Endometrial microvascular endothelial cells (primary cell): ENCODE measurements at regions not wholly inside any gene's neighbourhood (a gene's known extent, or its start where the extent isn't known, plus 50 kb on each side); places are given as distances from the start of the nearest gene placed in this dataset.

ENCODE experiments used
- in situ Hi-C: cut with HindIII; loops from 2 replicates; pipeline ENCODE4 v1.10.0; 2017; ENCODE audit warnings: low sequenced_read_pairs, low pct_unique_long_range_greater_than_20kb; ENCODE audit errors: inconsistent ontology term

DNA sequence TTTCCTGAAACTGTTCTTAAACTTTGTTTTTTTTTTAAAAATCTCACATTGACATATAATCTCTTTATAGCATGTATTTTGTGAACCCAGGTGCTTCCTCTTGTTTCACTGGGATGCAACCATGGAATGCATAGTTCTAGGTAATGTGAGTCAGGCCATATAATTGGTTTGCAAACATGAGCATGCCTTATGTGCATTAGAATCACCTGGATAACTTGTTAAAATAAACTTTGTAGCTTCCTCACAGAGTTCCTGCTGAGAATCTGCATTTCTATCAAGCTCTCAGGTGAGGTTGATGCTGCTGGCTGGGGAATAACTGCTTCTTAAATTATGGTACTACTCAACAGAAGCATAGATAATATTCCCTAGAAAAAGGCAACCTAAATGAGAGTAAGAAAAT is 940.3 kb upstream of the LCORL start:
- in situ Hi-C loops: no loop called here

DNA sequence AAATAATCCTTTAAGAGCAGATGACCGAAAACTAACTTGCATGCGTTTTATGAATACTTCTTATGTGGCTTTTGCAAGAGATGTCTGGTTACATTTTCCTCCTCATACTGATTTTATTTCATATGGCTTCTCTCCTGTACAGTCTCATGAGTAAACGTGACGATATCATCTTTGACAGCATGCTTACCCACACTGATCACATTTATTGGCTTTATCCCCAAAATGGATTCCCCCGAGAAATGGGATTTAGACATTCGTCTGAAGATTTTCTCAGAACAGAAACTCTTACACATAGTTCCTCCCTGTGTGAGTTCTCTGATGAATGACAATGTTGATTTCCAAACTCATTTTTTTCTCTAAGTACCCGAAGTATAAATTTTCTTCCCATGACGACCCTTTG is 939.7 kb upstream of the LCORL start:
- in situ Hi-C loops: no loop called here

DNA sequence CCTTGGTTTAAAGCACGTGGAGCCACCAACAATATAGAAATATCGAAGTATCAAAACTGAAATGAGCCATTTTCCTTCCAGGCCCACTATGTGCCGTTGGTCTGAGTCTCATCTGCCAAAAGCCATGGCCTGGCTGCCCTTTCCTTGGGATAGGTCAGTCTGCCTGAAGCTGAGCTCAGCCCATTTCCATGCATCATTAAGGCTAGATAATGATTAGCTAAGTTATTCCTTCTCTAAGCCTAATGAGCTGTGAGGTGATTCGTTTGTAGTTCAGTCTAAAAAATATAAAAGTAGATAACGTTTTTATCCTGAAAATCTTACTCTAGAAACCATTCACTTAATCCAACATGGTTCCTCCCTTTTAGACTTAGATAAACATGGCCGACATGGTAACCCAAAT is 936.2 kb upstream of the LCORL start:
- in situ Hi-C loops: no loop called here

DNA sequence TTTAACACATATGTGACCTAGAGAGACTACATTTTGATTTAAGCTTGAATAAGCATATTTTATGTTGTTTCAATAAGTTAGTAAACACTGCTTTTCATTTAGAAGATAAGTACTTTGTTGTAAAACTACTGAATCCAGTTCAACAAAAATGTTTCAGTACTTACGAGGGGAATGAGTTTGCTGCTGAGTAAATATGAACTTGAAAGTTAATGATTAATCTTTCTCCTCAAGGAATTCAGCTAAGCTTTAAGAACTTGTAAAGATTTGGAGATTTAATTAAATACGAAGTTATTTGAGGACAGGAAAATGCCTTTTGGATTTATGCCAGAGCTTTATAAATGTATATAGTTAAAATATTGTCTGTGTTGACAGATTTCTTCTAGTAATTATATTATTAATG is 933.0 kb upstream of the LCORL start:
- in situ Hi-C loops: no loop called here

DNA sequence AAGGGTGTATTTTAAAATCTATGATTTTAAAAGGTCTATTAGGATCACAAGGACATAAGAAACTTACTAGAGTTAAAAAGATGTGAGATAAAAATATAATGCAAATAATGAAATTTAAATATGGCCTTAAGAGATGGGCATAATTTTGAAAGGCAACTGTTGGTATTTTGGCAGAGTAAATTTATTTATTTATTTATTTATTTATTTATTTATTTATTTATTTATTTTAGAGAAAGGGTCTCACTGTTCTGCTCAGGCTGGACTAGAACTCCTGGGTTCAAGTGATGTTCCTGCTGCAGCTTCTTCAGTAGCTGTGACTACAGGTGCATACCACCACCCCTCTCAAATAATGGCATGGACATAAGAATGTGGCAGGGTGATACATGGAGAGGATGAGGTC is 932.1 kb upstream of the LCORL start:
- in situ Hi-C loops: no loop called here

DNA sequence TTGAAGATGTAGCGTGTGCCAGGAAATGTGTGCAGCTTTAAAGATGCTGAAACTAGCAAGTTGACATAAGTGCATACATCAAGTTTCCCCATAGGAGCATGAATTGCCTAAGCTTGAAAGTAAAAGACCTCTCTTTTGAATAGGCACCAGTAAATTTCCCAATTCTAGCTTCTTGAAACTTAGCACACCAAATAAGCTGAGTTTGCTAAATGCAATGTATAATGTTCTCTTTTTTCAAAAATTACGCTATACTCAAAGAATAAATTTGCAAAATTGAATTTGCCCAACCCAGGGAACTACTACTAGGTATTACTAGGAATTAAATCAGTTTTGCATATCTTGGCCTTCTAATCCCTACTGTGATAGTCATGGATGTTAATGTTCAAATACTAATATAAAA is 923.9 kb upstream of the LCORL start:
- in situ Hi-C loops: no loop called here

DNA sequence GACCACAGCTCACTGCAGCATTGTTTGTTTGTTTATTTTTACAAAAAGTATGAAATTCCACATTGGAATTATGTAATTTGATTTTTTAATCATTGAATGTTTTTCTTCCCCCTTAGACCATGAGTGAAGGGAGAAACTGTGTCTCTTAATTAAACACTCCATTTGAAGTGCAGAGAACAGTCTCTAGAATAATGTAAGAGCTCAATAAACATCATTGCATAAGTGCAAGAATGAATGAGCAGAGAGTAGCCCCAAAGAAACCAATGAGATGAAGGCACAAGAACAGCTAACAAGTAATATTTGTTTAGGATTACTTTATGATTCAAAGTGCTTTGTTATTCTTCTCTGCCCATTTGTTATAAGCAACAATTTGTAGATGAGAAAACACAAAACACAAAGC is 921.3 kb upstream of the LCORL start:
- in situ Hi-C loops: no loop called here

DNA sequence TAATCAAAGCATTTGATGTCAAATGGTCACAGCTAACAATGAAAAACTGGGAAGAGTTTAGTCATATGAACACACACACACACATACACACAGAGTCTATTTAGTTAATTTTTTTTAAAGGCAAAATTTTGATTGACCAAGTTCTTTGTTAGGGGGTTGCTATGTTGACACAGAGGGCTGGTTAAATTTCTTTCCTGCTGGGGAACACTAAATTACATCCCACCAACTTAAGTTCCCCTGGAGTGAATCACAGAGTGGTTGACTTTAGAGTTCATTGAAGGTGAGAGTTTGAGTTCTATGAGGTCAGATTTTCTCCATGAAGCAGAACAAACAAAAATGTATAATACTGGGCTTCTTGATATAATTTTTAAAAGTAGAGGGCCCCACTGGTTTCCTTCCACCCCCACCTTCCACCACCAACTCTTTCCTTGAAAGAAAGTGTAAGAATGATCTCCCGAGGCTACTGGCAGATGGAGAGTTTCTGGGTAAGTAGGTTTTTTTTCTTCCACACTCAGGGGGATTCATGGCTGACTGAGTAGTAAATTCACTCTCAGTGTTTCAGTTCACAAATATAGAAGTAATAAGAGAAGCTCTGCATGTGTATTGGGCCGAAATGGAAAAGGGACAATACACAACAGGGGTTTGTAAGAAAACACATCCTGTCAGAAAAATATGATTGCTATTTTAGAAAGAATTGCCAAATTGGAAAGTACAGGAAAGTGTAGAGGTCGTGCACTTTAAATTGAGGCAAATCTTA is 917.0 kb upstream of the LCORL start:
- in situ Hi-C loops: no loop called here

DNA sequence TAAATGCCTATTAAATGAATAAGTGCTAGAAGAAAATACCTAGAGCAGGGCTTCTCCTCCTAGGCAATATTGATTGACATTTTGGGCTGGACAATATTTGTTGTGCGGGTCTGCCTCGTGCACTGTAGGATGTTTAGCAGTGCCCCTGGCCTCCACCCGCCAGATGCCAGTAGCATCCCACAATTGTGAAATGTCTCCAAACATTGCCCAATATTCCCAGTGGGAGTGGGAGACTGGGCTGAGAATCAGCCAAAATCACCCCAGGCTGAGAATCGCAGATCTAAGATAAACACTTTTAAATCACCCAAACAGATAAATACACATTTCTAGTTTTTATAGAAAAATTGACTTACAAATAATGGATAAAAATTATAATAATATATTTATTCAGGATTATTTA is 916.2 kb upstream of the LCORL start:
- in situ Hi-C loops: no loop called here

DNA sequence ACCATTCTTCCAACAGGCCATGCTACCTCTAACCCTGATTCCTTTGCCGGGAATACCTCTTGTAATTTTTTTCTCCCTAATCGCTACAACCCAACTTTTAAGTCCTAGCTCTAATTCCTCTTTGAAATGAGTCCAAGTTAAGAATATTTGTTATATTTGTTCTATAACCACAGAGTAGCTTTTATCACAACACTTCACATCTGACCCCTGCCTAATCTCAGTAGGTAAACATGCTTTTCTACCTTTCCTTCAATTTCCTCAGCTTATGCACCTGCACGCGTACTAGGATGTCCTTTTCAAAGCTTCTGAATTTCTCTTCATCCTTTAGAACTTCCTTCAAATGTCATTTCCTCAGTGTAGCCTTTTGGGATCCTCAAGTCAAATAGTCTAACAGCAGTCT is 915.5 kb upstream of the LCORL start:
- in situ Hi-C loops: no loop called here

DNA sequence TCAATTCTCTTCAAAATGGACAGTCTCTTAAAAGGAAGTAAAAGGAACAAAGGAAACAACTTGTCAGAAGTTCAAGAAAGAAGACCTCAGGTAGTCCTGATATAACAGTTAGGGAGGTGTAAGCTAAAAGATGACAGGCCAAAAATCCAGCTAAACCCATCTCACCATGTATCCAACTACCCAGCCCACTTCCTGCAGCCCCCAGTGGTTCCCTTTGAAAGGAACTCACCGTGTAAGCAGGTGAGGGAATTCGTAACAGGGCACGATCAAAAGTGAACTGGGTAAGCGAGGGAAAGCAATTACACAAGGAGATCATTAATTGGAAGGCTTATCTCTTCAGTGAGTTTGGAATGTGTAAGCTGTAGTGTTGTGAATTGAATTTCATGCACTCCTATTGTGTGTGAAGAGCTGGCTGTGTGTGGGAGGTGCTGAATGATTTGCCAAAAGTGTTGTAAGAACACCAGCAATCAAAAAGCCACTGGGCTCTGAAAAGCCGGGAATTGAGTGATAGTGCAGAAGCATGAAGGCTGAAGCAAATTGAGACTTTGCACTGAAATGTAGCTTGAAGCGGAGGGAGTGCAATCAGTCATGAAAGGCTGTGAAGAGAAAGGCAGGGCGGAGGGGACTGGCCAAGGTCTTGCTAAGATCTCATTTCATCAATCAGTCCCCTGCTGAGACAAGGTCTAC is 914.2 kb upstream of the LCORL start:
- in situ Hi-C loops: no loop called here

DNA sequence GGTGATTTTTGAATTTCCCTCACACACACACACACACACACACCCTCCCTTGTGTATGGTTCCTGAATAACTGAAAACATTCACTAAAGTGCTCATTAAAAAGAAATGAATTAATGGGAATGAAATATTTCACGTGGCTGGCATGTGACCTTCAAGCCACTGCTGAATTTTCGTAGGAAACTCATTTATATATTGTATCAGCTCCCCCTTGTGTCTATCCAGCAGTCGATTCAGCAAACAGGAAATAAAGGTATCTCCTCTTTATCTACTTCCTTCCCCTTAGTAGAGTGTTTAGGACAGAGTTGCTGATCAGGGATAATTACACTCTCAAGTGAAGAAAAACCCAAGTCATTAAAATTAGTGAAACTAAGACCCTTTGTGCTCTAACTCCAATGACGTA is 912.6 kb upstream of the LCORL start:
- in situ Hi-C loops: no loop called here

DNA sequence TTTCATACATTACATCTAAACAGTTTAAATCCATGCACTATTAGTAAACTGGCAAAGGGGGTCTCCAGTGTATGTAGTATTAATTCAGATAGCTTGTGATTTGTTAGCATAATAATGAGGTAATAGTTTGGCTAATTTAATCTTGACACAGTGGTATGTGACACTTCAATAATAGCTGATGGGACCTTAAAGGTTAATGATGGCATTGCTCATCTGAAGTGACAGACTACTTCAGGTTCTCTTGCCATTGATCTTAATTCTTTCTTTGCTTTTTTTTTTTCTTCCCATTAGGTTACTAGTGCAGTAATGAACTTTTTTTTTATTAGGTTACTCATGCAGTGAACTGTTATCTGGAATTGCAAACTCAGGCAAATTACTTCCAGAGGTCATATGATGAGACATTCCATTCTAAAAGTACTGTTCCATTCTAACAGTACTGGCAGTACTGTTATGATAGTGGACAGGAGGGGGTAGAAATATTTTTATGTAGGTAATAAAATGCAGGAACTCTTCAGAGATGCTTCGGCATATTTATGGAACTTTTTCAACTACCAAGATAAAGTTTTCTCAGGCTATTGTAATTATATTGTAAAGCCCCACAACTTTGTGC is 911.3 kb upstream of the LCORL start:
- in situ Hi-C loops: no loop called here

DNA sequence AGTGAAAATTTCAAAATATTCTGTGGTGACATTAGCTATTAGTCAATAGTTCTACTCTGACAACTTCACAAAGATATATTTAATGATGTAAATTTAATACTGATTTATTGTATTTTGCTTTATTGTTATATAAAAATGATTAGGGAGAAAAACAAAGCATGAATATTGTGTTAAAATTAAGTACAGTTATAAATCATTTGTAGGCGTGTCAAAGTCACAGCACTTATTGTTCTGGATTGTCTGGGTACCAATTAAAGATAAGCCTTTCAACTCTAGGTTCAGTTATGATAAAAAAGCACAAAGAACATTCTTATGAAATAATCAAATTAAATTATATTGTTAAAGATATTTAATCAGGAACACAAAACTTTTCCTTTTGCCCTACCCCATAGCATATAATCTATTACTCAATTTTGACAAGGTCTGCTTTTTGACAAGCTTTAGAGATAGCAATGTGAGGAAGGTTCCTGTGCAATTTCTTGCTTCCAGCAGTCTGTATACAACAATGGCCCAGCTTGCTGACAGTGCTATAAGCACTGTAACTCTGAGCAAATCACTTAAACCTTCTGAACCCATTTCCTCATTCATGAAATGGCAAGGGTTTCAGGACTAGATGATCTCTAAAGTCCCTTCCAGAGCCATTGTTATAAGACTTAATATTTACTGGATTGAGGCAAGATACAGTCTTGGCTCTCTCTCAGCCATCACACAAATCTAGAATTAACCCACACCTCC is 910.3 kb upstream of the LCORL start:
- in situ Hi-C loops: no loop called here

DNA sequence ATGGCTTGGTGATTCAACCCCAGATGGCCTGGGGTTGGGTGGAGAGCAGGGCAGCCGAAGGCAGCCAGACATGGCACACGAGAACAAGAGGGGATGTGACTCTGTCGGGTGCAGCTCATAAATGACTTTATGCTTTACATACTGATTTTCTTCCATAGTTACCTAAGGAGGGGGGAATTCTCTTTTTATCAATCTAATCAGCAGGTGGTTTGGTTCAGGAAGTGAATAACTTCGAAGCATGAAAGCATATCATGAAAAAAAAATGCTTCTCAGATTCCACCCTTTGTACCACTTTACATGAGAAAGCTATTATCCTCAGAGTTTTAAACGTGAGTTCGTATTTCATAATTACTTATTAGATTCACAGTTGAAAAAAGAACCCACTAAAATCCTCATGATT is 908.9 kb upstream of the LCORL start:
- in situ Hi-C loops: no loop called here

DNA sequence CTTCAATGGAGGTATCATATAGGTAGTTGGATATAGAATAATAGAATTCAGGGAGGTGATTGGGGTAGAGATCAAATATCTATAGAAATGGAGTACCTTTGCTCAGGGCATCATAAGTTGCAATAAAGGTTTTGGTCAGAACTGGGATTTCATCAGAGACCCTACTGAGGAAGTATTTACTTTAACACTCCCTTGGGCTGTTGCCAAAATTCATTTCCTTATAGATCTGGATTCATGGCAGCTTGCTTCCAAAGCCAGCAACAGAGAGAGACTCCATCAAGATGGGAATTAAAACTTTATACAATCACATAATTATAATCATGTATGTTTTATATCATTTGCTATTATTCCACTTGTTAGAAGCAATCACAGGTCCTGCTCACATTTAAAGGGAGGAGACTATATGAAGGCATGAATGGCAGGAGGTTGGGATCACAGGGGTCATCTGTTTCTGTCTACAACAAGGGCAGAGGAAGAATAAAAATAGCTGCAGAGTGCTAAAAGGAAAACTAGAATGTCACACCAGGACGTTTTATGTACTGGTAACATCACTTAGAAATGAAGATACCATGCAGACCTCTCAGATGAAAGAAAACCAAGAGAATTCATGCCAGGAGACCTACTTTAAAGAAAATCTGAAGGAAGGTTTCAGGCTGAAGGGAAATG is 902.1 kb upstream of the LCORL start:
- in situ Hi-C loops: no loop called here

DNA sequence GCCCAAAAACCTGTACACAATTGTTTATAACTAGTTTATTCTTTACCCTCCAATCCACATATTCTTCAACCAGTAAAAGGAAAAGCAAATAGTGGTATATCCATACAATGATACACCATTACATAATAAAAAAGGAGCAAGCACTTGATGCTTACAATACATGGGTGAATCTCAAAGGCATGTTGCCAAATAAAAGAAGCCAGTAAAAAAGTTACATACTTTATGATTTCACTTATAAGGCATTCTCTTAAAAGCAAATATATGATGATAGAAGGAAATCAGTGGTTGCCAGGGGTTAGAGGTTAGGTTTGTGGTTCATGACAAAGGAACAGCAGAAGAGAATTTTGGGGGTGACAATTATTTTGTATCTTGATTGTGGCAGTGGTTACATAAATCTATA is 896.1 kb upstream of the LCORL start:
- in situ Hi-C loops: no loop called here

DNA sequence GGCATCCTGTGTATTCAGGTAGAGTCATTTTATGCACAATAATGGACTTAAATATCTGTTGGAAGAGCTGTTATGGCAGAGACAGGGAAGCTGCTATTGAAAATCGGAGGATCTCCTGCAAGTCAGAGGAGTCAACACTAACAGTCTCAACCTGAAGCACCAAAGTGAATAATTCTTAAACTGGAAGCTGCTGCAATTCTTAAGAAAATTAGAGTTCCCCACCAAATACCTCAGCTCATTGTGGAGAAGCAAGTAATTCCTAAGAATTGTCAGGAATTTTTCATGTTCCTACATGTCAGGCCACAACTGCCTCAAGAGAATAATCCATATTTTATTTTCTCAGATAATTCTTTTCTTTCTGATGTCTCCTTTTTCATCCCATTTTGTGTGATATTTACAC is 892.6 kb upstream of the LCORL start:
- in situ Hi-C loops: no loop called here

DNA sequence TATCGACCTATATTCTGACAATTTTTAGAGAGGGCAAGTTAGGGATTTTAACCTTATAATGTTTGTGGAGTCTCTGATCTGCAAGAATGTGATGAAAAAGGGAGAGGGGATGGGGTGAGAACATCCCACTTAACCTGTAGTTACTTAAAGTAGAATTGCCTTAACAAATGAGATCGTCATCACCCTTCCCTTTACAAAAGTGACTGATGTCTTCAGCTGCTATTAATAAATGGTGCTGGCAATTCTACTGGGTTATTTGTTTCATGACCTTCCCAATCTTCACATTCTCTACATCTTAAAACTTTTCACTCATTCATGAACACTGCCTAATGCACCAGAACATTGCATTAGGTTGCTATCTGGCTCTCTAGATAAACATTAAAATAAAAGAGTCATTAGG is 873.4 kb upstream of the LCORL start:
- in situ Hi-C loops: no loop called here
